HepG2 (cell line): ENCODE measurements at regions not wholly inside any gene's neighbourhood (a gene's known extent, or its start where the extent isn't known, plus 50 kb on each side); places are given as distances from the start of the nearest gene placed in this dataset.
"Not testable (repeated sequence)": the region's sequence is repeated elsewhere in the genome, so short reads cannot be mapped to it uniquely, and the experiment has no call there.

Experiments used
- CHD4 ChIP-seq: fragments of 200-600 bp; sonication (generic); IDR thresholded peaks from 2 replicates; pipeline ENCODE4 v1.7.0; 2017; ENCODE audit warnings: mild to moderate bottlenecking, low read length, borderline replicate concordance
- KDM4B ChIP-seq: sonication (generic); formaldehyde crosslinking; IDR thresholded peaks from 2 replicates; pipeline ENCODE4 v1.4.0; 2020; ENCODE audit warnings: missing genetic modification reagents
- RFXANK ChIP-seq: IDR thresholded peaks from 2 replicates; pipeline ENCODE4 v1.6.1; 2016
- ZBTB8A ChIP-seq: sonication (generic); formaldehyde crosslinking; IDR thresholded peaks from 2 replicates; pipeline ENCODE4 v1.4.0; 2020; ENCODE audit warnings: mild to moderate bottlenecking, low read depth, missing genetic modification reagents, borderline replicate concordance
- ZNF589 ChIP-seq: sonication (generic); formaldehyde crosslinking; conservative IDR thresholded peaks from 2 replicates; pipeline ENCODE4 v1.8.0; 2022; ENCODE audit warnings: mild to moderate bottlenecking, moderate library complexity, missing genetic modification reagents

GRCh38 chr4:72636866-72637265 is 67.8 kb upstream of the ADAMTS3 start:
- not testable (repeated sequence) for TF ChIP-seq CHD4; KDM4B (CRISPR knock-in tag); ZNF589 (CRISPR knock-in tag); RFXANK; ZBTB8A (CRISPR knock-in tag)
